CD14-positive monocyte (primary cell): ENCODE measurements at regions not wholly inside any gene's neighbourhood (a gene's known extent, or its start where the extent isn't known, plus 50 kb on each side); places are given as distances from the start of the nearest gene placed in this dataset.

ENCODE experiments used
- DNase-seq, 3 donors: peaks; one replicate each; pipeline ENCODE4 v3.0.0-alpha.2; 2011 to 2022
- H2AFZ ChIP-seq: 2 replicates; pipeline ENCODE4 v1.6.0; 2012; ENCODE audit warnings: mild to moderate bottlenecking, low read depth, low read length, inconsistent platforms; ENCODE audit not compliant: insufficient read depth, poor library complexity, severe bottlenecking
- H3K27ac ChIP-seq, 2 donors: 1 replicate in 1 of 2; 2 replicates in 1 of 2; pipeline ENCODE4 v1.5.1; 2012 to 2013; ENCODE audit warnings: low read length in 2 of 2, control low read depth in 1 of 2, inconsistent platforms in 1 of 2, low read depth in 1 of 2, mild to moderate bottlenecking in 1 of 2
- H3K27me3 ChIP-seq, 2 donors: one replicate each; pipeline versions ENCODE4 v1.6.0 to v1.6.1; 2011 to 2013; ENCODE audit warnings: low read length in 2 of 2; ENCODE audit not compliant: control insufficient read depth in 2 of 2, insufficient read depth in 2 of 2
- H3K36me3 ChIP-seq, 2 donors: replicated peaks in 1 of 2; 1 replicate in 1 of 2; 2 replicates in 1 of 2; pipeline versions ENCODE4 v1.5.1 to v1.6.1; 2012 to 2013; ENCODE audit warnings: low read length in 2 of 2, control low read depth in 1 of 2, inconsistent platforms in 1 of 2, mild to moderate bottlenecking in 1 of 2; ENCODE audit not compliant: insufficient read depth in 2 of 2, control insufficient read depth in 1 of 2
- H3K4me1 ChIP-seq, 2 donors: 1 replicate in 1 of 2; 2 replicates in 1 of 2; pipeline versions ENCODE4 v1.5.1 to v1.6.1; 2012 to 2013; ENCODE audit warnings: low read length in 2 of 2, control low read depth in 1 of 2, inconsistent platforms in 1 of 2, mild to moderate bottlenecking in 1 of 2, moderate library complexity in 1 of 2; ENCODE audit not compliant: insufficient read depth in 2 of 2, control insufficient read depth in 1 of 2
- H3K4me2 ChIP-seq: replicated peaks from 2 replicates; pipeline ENCODE3; 2012; ENCODE audit warnings: low read length, moderate library complexity, mild to moderate bottlenecking; ENCODE audit not compliant: poor library complexity, severe bottlenecking; ENCODE audit errors: extremely low read depth
- H3K4me3 ChIP-seq, 3 experiments: fragments of 200-600 bp in 1 of 3; sonication (generic) in 1 of 3; replicated peaks in 1 of 3; 1 replicate in 2 of 3; 2 replicates in 1 of 3; pipeline ENCODE4 v1.5.1; 2011 to 2013; ENCODE audit warnings: low read length in 3 of 3, mild to moderate bottlenecking in 3 of 3, control low read depth in 2 of 3, low read depth in 2 of 3, inconsistent platforms in 1 of 3, moderate library complexity in 1 of 3
- H3K79me2 ChIP-seq: 2 replicates; pipeline ENCODE4 v1.6.0; 2012; ENCODE audit warnings: mild to moderate bottlenecking, control low read depth, inconsistent platforms, low read length, moderate library complexity; ENCODE audit not compliant: insufficient read depth
- H3K9ac ChIP-seq: 2 replicates; pipeline ENCODE4 v1.6.0; 2017; ENCODE audit warnings: low read length, mild to moderate bottlenecking; ENCODE audit not compliant: insufficient read depth, poor library complexity, severe bottlenecking
- H3K9me3 ChIP-seq, 2 donors: replicated peaks in 1 of 2; 1 replicate in 1 of 2; 2 replicates in 1 of 2; pipeline versions ENCODE4 v1.5.1 to v1.6.1; 2012 to 2013; ENCODE audit warnings: low read length in 2 of 2, control low read depth in 1 of 2; ENCODE audit not compliant: control insufficient read depth in 1 of 2, insufficient read depth in 1 of 2
- H4K20me1 ChIP-seq: 2 replicates; pipeline ENCODE4 v1.6.0; 2012; ENCODE audit warnings: mild to moderate bottlenecking, low read length, control low read depth, moderate library complexity; ENCODE audit not compliant: insufficient read depth
- H3K27ac Mint-ChIP-seq, 7 donors: one replicate each; pipeline ENCODE4 v1.8.0; 2020; ENCODE audit warnings: mild to moderate bottlenecking in 7 of 7, mixed read lengths in 7 of 7, moderate library complexity in 6 of 7, inconsistent platforms in 2 of 7
- H3K27me3 Mint-ChIP-seq, 3 donors: one replicate each; pipeline ENCODE4 v1.8.0; 2021 to 2022; ENCODE audit warnings: low read depth in 3 of 3, mild to moderate bottlenecking in 3 of 3, mixed read lengths in 3 of 3, moderate library complexity in 3 of 3, inconsistent platforms in 1 of 3
- H3K36me3 Mint-ChIP-seq, 2 donors: one replicate each; pipeline ENCODE4 v1.8.0; 2020; ENCODE audit warnings: mixed read lengths in 2 of 2, inconsistent platforms in 1 of 2, mild to moderate bottlenecking in 1 of 2
- H3K4me1 Mint-ChIP-seq: one replicate; pipeline ENCODE4 v1.8.0; 2020; ENCODE audit warnings: mild to moderate bottlenecking, mixed read lengths
- H3K4me3 Mint-ChIP-seq, 2 donors: one replicate each; pipeline ENCODE4 v1.8.0; 2020; ENCODE audit warnings: mild to moderate bottlenecking in 2 of 2, mixed read lengths in 2 of 2, moderate library complexity in 1 of 2
- H3K9me3 Mint-ChIP-seq, 7 donors: one replicate each; pipeline ENCODE4 v1.8.0; 2020 to 2022; ENCODE audit warnings: mixed read lengths in 7 of 7, mild to moderate bottlenecking in 6 of 7, moderate library complexity in 6 of 7, inconsistent platforms in 2 of 7
- WGBS: methylation state at CpG from one replicate; pipeline ENCODE4 v1.1.5; 2013; ENCODE audit warnings: missing lambda C conversion rate; ENCODE audit not compliant: insufficient coverage; 5-methylcytosine and 5-hydroxymethylcytosine counted together
- intact Hi-C, 2 donors: fragments of 100-400 bp; cut with micrococcal nuclease; formaldehyde crosslinking; loops; one replicate each; pipeline versions ENCODE4 v1.15.0 to v1.15.1; 2023
- TF ChIP-seq, protein P1 (sequence below): fragments of 200-600 bp; IDR thresholded peaks from one replicate; pipeline ENCODE4 v1.8.0; 2022; ENCODE audit warnings: antibody characterized with exemption, mild to moderate bottlenecking

GRCh38 chrX:150038315-150038714, 100.0 kb upstream of the EOLA2 start:
- Mint-ChIP-seq H3K27me3 (no peaks in the 10 kb centered on the region), H3K4me3 (no peak overlapping the region), H3K4me1 (peaks cover 9% of the 10 kb centered on the region), H3K9me3 (peaks cover 0 to 6% (median 2%) of the 10 kb centered on the region in 7 donors), H3K36me3 (no peaks in the 10 kb centered on the region), H3K27ac (no peak overlapping the region)
- no peaks in the 10 kb centered on the region for H3K79me2 ChIP-seq
- no peak overlapping the region for H3K27ac ChIP-seq
- no peak overlapping the region for H2AFZ ChIP-seq
- DNase-seq, result no peak
- H3K27me3 ChIP-seq, result no peaks in the 10 kb centered on the region
- H3K9ac ChIP-seq, result no peak overlapping the region
- no peaks in the 10 kb centered on the region for H3K36me3 ChIP-seq
- H3K4me3 ChIP-seq, result no peak overlapping the region
- TF ChIP-seq, protein P1, sequence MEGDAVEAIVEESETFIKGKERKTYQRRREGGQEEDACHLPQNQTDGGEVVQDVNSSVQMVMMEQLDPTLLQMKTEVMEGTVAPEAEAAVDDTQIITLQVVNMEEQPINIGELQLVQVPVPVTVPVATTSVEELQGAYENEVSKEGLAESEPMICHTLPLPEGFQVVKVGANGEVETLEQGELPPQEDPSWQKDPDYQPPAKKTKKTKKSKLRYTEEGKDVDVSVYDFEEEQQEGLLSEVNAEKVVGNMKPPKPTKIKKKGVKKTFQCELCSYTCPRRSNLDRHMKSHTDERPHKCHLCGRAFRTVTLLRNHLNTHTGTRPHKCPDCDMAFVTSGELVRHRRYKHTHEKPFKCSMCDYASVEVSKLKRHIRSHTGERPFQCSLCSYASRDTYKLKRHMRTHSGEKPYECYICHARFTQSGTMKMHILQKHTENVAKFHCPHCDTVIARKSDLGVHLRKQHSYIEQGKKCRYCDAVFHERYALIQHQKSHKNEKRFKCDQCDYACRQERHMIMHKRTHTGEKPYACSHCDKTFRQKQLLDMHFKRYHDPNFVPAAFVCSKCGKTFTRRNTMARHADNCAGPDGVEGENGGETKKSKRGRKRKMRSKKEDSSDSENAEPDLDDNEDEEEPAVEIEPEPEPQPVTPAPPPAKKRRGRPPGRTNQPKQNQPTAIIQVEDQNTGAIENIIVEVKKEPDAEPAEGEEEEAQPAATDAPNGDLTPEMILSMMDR, result no peak
- 100% methylated on average over 1 of the region's 3 CpGs for WGBS
- intact Hi-C loops, result no loop called here
- peaks cover 0 to 2% of the 10 kb centered on the region in 2 donors for H3K4me1 ChIP-seq
- no peaks in the 10 kb centered on the region for H4K20me1 ChIP-seq
- H3K9me3 ChIP-seq, result no peaks in the 10 kb centered on the region
- H3K4me2 ChIP-seq, result no peak overlapping the region

GRCh38 chrX:150038986-150039599, 100.8 kb upstream of the EOLA2 start:
- Histone ChIP-seq H3K4me2 (no peak overlapping the region), H3K4me1 (peaks cover 0 to 2% of the 10 kb centered on the region in 2 donors), H4K20me1 (no peaks in the 10 kb centered on the region), H3K36me3 (no peaks in the 10 kb centered on the region), H3K9me3 (no peaks in the 10 kb centered on the region), H3K79me2 (no peaks in the 10 kb centered on the region), H3K9ac (no peak overlapping the region), H3K4me3 (no peak overlapping the region), H3K27me3 (no peaks in the 10 kb centered on the region), H3K27ac (no peak overlapping the region), H2AFZ (no peak overlapping the region)
- no peak overlapping the region for H3K27ac Mint-ChIP-seq
- WGBS, result no CpG with 5 or more reads among the region's 1 CpG
- TF ChIP-seq, protein P1, result no peak
- intact Hi-C loops, result no loop called here
- no peak for DNase-seq
- no peaks in the 10 kb centered on the region for H3K27me3 Mint-ChIP-seq
- peaks cover 0 to 7% (median 2%) of the 10 kb centered on the region in 7 donors for H3K9me3 Mint-ChIP-seq
- peaks cover 9% of the 10 kb centered on the region for H3K4me1 Mint-ChIP-seq
- no peak overlapping the region for H3K4me3 Mint-ChIP-seq
- H3K36me3 Mint-ChIP-seq, result no peaks in the 10 kb centered on the region
